Tibial artery (tissue), 4 donors: ENCODE measurements at regions not wholly inside any gene's neighbourhood (a gene's known extent, or its start where the extent isn't known, plus 50 kb on each side); places are given as distances from the start of the nearest gene placed in this dataset.

Source experiments
- DNase-seq, 2 donors: peaks; one replicate each; pipeline ENCODE4 v3.0.0-alpha.2; 2019
- H3K27ac ChIP-seq, 2 donors: fragments of 200-600 bp; sonication (generic) in 1 of 2; 1 replicate in 1 of 2; 2 replicates in 1 of 2; pipeline ENCODE4 v1.5.1; 2018 to 2019; ENCODE audit warnings: mild to moderate bottlenecking in 1 of 2
- H3K27me3 ChIP-seq, 2 donors: fragments of 200-600 bp; sonication (generic) in 1 of 2; one replicate each; pipeline versions ENCODE4 v1.5.1 to v1.6.0; 2016 to 2019
- H3K36me3 ChIP-seq, 3 donors: fragments of 200-600 bp; sonication (generic) in 2 of 3; one replicate each; pipeline ENCODE4 v1.5.1; 2016 to 2019; ENCODE audit warnings: mild to moderate bottlenecking in 2 of 3
- H3K4me1 ChIP-seq, 4 donors: fragments of 200-600 bp; sonication (generic) in 2 of 4; 1 replicate in 3 of 4; 2 replicates in 1 of 4; pipeline ENCODE4 v1.5.1; 2016 to 2019
- H3K4me3 ChIP-seq, 2 donors: fragments of 200-600 bp; sonication (generic) in 1 of 2; 1 replicate in 1 of 2; 2 replicates in 1 of 2; pipeline ENCODE4 v1.5.1; 2018 to 2019; ENCODE audit warnings: mild to moderate bottlenecking in 2 of 2
- H3K9me3 ChIP-seq, 3 donors: fragments of 200-600 bp; sonication (generic) in 1 of 3; one replicate each; pipeline ENCODE4 v1.5.1; 2016 to 2019
- intact Hi-C: fragments of 100-400 bp; cut with DNase I; formaldehyde crosslinking; loops from one replicate; pipeline ENCODE4 v1.15.0; 2023; ENCODE audit warnings: low total_unique reads
- TF ChIP-seq, protein P1 (sequence below), 2 experiments: fragments of 200-600 bp in 1 of 2; fragments of 450-650 bp in 1 of 2; IDR thresholded peaks; one replicate each; pipeline ENCODE4 v1.5.1; 2017 to 2019; ENCODE audit warnings: antibody characterized with exemption in 2 of 2, mild to moderate bottlenecking in 1 of 2, moderate library complexity in 1 of 2

- intact Hi-C loops: no loop called here
- H3K4me1 ChIP-seq: no peaks in the 10 kb centered on the region
- H3K36me3 ChIP-seq: no peaks in the 10 kb centered on the region
- H3K27me3 ChIP-seq: no peaks in the 10 kb centered on the region
- DNase-seq: no peak
- no peaks in the 10 kb centered on the region for H3K9me3 ChIP-seq
- no peak overlapping the region for H3K4me3 ChIP-seq
- TF ChIP-seq, protein P1, sequence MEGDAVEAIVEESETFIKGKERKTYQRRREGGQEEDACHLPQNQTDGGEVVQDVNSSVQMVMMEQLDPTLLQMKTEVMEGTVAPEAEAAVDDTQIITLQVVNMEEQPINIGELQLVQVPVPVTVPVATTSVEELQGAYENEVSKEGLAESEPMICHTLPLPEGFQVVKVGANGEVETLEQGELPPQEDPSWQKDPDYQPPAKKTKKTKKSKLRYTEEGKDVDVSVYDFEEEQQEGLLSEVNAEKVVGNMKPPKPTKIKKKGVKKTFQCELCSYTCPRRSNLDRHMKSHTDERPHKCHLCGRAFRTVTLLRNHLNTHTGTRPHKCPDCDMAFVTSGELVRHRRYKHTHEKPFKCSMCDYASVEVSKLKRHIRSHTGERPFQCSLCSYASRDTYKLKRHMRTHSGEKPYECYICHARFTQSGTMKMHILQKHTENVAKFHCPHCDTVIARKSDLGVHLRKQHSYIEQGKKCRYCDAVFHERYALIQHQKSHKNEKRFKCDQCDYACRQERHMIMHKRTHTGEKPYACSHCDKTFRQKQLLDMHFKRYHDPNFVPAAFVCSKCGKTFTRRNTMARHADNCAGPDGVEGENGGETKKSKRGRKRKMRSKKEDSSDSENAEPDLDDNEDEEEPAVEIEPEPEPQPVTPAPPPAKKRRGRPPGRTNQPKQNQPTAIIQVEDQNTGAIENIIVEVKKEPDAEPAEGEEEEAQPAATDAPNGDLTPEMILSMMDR (IDR thresholded peaks at IDR 0.05): no peak
- H3K27ac ChIP-seq: no peak overlapping the region
Measured at GRCh38 chr13:55999709-56000108, 1141.0 kb upstream of the PRR20A start.

- TF ChIP-seq, protein P1 (IDR thresholded peaks at IDR 0.05): no peak
- H3K27ac ChIP-seq: no peak overlapping the region
- no peak overlapping the region for H3K4me3 ChIP-seq
- H3K9me3 ChIP-seq: no peaks in the 10 kb centered on the region
- H3K4me1 ChIP-seq: no peaks in the 10 kb centered on the region
- H3K27me3 ChIP-seq: no peaks in the 10 kb centered on the region
- H3K36me3 ChIP-seq: no peaks in the 10 kb centered on the region
- intact Hi-C loops: no loop called here
- no peak for DNase-seq
Measured at GRCh38 chr13:56009418-56009817, 1131.3 kb upstream of the PRR20A start.

DNA sequence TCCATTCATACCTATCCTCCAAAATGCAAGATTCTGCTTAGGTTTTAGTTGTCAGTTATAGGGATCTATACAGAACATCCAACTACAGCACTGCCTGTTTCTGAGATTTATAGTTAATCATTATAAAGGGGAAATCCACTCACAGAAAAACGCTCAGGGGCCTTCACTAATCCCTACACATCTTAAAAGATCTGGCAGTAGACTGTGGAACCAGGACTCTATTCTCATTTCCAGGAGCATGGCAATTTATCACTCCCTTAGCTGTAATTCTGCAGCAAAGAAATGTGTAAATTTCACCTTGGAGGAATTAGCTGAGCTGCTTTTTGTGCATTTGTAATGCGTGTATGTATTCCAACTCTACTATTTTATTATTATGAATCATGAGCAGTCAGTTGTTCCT, 1128.1 kb upstream of the PRR20A start:
- intact Hi-C loops: no loop called here
- H3K27me3 ChIP-seq: no peaks in the 10 kb centered on the region
- TF ChIP-seq, protein P1 (IDR thresholded peaks at IDR 0.05): no peak
- no peak for DNase-seq
- no peaks in the 10 kb centered on the region for H3K9me3 ChIP-seq
- H3K36me3 ChIP-seq: no peaks in the 10 kb centered on the region
- H3K27ac ChIP-seq: no peak overlapping the region
- no peak overlapping the region for H3K4me3 ChIP-seq
- no peaks in the 10 kb centered on the region for H3K4me1 ChIP-seq

- intact Hi-C loops: no loop called here
- DNase-seq: no peak
- Histone ChIP-seq H3K4me3 (no peak overlapping the region), H3K36me3 (no peaks in the 10 kb centered on the region), H3K4me1 (no peaks in the 10 kb centered on the region), H3K27ac (no peak overlapping the region), H3K27me3 (no peaks in the 10 kb centered on the region), H3K9me3 (no peaks in the 10 kb centered on the region)
- TF ChIP-seq, protein P1 (IDR thresholded peaks at IDR 0.05): no peak
Measured at GRCh38 chr13:56015919-56016318, 1124.8 kb upstream of the PRR20A start.

DNA sequence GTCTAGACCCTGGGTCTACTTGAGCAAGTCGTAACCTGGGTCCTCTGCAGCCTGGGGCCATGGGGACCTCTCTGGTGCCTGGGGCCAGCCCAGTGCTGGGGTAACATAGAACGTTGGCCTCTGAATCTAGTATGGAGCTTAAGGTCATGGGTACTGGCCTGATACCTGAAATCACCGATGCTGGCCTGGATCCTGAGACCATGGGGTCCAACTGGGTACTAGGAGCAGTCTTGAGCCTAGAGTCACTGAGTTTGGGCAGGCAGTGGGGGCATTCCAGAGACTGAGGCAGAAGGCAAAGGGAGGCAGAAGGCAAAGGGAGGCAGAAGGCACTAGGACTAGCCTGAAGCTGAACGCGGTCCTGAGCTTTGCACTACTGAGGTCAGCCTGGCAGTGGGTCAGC, 1121.1 kb upstream of the PRR20A start:
- H3K27me3 ChIP-seq: no peaks in the 10 kb centered on the region
- TF ChIP-seq, protein P1 (IDR thresholded peaks at IDR 0.05): no peak
- no peaks in the 10 kb centered on the region for H3K36me3 ChIP-seq
- no peaks in the 10 kb centered on the region for H3K9me3 ChIP-seq
- H3K4me3 ChIP-seq: no peak overlapping the region
- intact Hi-C loops: no loop called here
- no peak overlapping the region for H3K27ac ChIP-seq
- H3K4me1 ChIP-seq: no peaks in the 10 kb centered on the region
- DNase-seq: no peak

DNA sequence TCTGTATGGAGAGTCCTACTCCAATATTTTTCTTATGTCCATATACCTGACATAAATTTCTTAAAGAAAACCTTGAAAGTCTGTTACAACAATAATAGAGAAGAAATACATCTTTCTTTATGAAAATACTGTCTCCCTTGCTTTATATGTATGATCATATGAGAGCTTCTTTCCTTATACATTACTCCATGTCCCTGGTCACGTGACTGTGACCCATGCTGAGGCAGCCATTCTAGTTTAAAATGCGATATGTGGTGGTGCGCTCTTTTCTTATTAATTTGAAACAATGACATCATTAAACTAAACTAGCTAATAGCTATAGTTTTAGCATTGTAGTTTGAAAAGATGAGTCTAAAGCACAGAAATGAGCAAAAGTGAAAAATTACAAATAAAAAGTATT, 1120.3 kb upstream of the PRR20A start:
- no peaks in the 10 kb centered on the region for H3K9me3 ChIP-seq
- intact Hi-C loops: no loop called here
- no peaks in the 10 kb centered on the region for H3K4me1 ChIP-seq
- no peaks in the 10 kb centered on the region for H3K36me3 ChIP-seq
- H3K27ac ChIP-seq: no peak overlapping the region
- DNase-seq: no peak
- H3K4me3 ChIP-seq: no peak overlapping the region
- TF ChIP-seq, protein P1 (IDR thresholded peaks at IDR 0.05): no peak
- H3K27me3 ChIP-seq: no peaks in the 10 kb centered on the region
